ENCODE measurements at regions not wholly inside any gene's neighbourhood (a gene's known extent, or its start where the extent isn't known, plus 50 kb on each side); places are given as distances from the start of the nearest gene placed in this dataset.

- H3K4me1 ChIP-seq (ENCODE audit: control insufficient read depth in 2 of 2, insufficient read depth in 2 of 2, low read length in 2 of 2) = peaks cover 0 to 4% of the 10 kb centered on the region in 2 donors
- ChIA-PET CTCF (no interaction called here), POLR2A (no interaction called here)
- peaks cover 3 to 11% (median 8%) of the 10 kb centered on the region in 7 donors for H3K4me1 Mint-ChIP-seq
- H3K36me3 Mint-ChIP-seq = no peaks in the 10 kb centered on the region
- H3K27ac Mint-ChIP-seq = peak overlapping the region in 1 of 9 donors; percentile 36
- no peaks in the 10 kb centered on the region for H3K36me3 ChIP-seq (ENCODE audit: control insufficient read depth in 2 of 3, insufficient read depth in 3 of 3, low read length in 3 of 3)
- no peaks in the 10 kb centered on the region for H3K27me3 ChIP-seq (ENCODE audit: control insufficient read depth in 2 of 2, insufficient read depth in 2 of 2, low read length in 2 of 2)
- no peak overlapping the region for H3K4me3 Mint-ChIP-seq
- no peaks in the 10 kb centered on the region for H3K27me3 Mint-ChIP-seq
- no peak overlapping the region for H3K4me3 ChIP-seq (ENCODE audit: low read length)
- H3K9me3 Mint-ChIP-seq = no peaks in the 10 kb centered on the region
- no peak overlapping the region for H3K27ac ChIP-seq (ENCODE audit: low read depth, low read length)
- ATAC-seq = no peak
- intact Hi-C loops (cut with micrococcal nuclease) = no loop called here
- H3K9me3 ChIP-seq (ENCODE audit: control insufficient read depth in 2 of 3, low read length in 3 of 3) = no peaks in the 10 kb centered on the region
- DNase-seq = no peak
Observed at GRCh38 chr6:134506162-134506561, 188.2 kb upstream of the SGK1 start.

- H3K4me3 ChIP-seq (ENCODE audit: low read length) = no peak overlapping the region
- H3K9me3 ChIP-seq (ENCODE audit: control insufficient read depth in 2 of 3, low read length in 3 of 3) = no peaks in the 10 kb centered on the region
- Mint-ChIP-seq H3K27me3 (no peaks in the 10 kb centered on the region), H3K27ac (no peak overlapping the region), H3K4me1 (peaks cover 0 to 7% (median 5%) of the 10 kb centered on the region in 7 donors), H3K4me3 (no peak overlapping the region), H3K36me3 (no peaks in the 10 kb centered on the region), H3K9me3 (no peaks in the 10 kb centered on the region)
- DNase-seq = no peak
- intact Hi-C loops (cut with micrococcal nuclease) = no loop called here
- no peaks in the 10 kb centered on the region for H3K36me3 ChIP-seq (ENCODE audit: control insufficient read depth in 2 of 3, insufficient read depth in 3 of 3, low read length in 3 of 3)
- ChIA-PET POLR2A (no interaction called here), CTCF (no interaction called here)
- H3K27me3 ChIP-seq (ENCODE audit: control insufficient read depth in 2 of 2, insufficient read depth in 2 of 2, low read length in 2 of 2) = no peaks in the 10 kb centered on the region
- H3K27ac ChIP-seq (ENCODE audit: low read depth, low read length) = no peak overlapping the region
- H3K4me1 ChIP-seq (ENCODE audit: control insufficient read depth in 2 of 2, insufficient read depth in 2 of 2, low read length in 2 of 2) = no peaks in the 10 kb centered on the region
- no peak for ATAC-seq
Observed at GRCh38 chr6:134503585-134504281, 185.8 kb upstream of the SGK1 start.

- H3K4me1 ChIP-seq (ENCODE audit: control insufficient read depth in 2 of 2, insufficient read depth in 2 of 2, low read length in 2 of 2) = no peaks in the 10 kb centered on the region
- peaks cover 0 to 6% (median 0%) of the 10 kb centered on the region in 5 donors for H3K27me3 Mint-ChIP-seq
- no peaks in the 10 kb centered on the region for H3K9me3 ChIP-seq (ENCODE audit: control insufficient read depth in 2 of 3, low read length in 3 of 3)
- H3K4me3 Mint-ChIP-seq = no peak overlapping the region
- H3K27ac ChIP-seq (ENCODE audit: low read depth, low read length) = no peak overlapping the region
- H3K27ac Mint-ChIP-seq = peak overlapping the region in 2 of 9 donors; percentile 13 to 60
- peaks cover 0 to 7% (median 5%) of the 10 kb centered on the region in 7 donors for H3K4me1 Mint-ChIP-seq
- ATAC-seq (no peak), DNase-seq (no peak)
- CTCF ChIA-PET = interaction anchor here (1.0 kb wide), 1 partner anchor 748 kb away, joined by 3 read pairs; no protein-coding TSS in a partner anchor
- intact Hi-C loops (cut with micrococcal nuclease) = no loop called here
- no peaks in the 10 kb centered on the region for H3K36me3 Mint-ChIP-seq
- H3K9me3 Mint-ChIP-seq = no peaks in the 10 kb centered on the region
- H3K27me3 ChIP-seq (ENCODE audit: control insufficient read depth in 2 of 2, insufficient read depth in 2 of 2, low read length in 2 of 2) = no peaks in the 10 kb centered on the region
- POLR2A ChIA-PET = interaction anchor here (1.4 kb wide), 1 partner anchor 11 kb away, joined by 4 read pairs; no protein-coding TSS in a partner anchor
- H3K4me3 ChIP-seq (ENCODE audit: low read length) = no peak overlapping the region
- no peaks in the 10 kb centered on the region for H3K36me3 ChIP-seq (ENCODE audit: control insufficient read depth in 2 of 3, insufficient read depth in 3 of 3, low read length in 3 of 3)
Observed at GRCh38 chr6:134502614-134503549, 185.0 kb upstream of the SGK1 start.

GRCh38 chr6:134495890-134496248 lies 178.0 kb upstream of the SGK1 start:
- Histone ChIP-seq H3K4me1 (ENCODE audit: control insufficient read depth in 2 of 2, insufficient read depth in 2 of 2, low read length in 2 of 2) (no peaks in the 10 kb centered on the region), H3K9me3 (ENCODE audit: control insufficient read depth in 2 of 3, low read length in 3 of 3) (no peaks in the 10 kb centered on the region), H3K27me3 (ENCODE audit: control insufficient read depth in 2 of 2, insufficient read depth in 2 of 2, low read length in 2 of 2) (no peaks in the 10 kb centered on the region), H3K27ac (ENCODE audit: low read depth, low read length) (no peak overlapping the region), H3K36me3 (ENCODE audit: control insufficient read depth in 2 of 3, insufficient read depth in 3 of 3, low read length in 3 of 3) (no peaks in the 10 kb centered on the region), H3K4me3 (ENCODE audit: low read length) (no peak overlapping the region)
- DNase-seq = no peak
- no peaks in the 10 kb centered on the region for H3K36me3 Mint-ChIP-seq
- H3K9me3 Mint-ChIP-seq = peaks cover 0 to 4% (median 0%) of the 10 kb centered on the region in 11 donors
- no peak for ATAC-seq
- H3K4me1 Mint-ChIP-seq = peaks cover 0 to 3% (median 0%) of the 10 kb centered on the region in 7 donors
- ChIA-PET CTCF (no interaction called here), POLR2A (no interaction called here)
- H3K27ac Mint-ChIP-seq = no peak overlapping the region
- intact Hi-C loops (cut with micrococcal nuclease) = no loop called here
- peaks cover 0 to 25% (median 0%) of the 10 kb centered on the region in 5 donors for H3K27me3 Mint-ChIP-seq
- no peak overlapping the region for H3K4me3 Mint-ChIP-seq

GRCh38 chr6:134495203-134495889 lies 177.4 kb upstream of the SGK1 start:
- no peak for DNase-seq
- POLR2A ChIA-PET = interaction anchor here (0.7 kb wide), 1 partner anchor 324 kb away, joined by 3 read pairs; no protein-coding TSS in a partner anchor
- Mint-ChIP-seq H3K36me3 (no peaks in the 10 kb centered on the region), H3K4me1 (peaks cover 0 to 3% (median 0%) of the 10 kb centered on the region in 7 donors), H3K27ac (no peak overlapping the region), H3K27me3 (peaks cover 0 to 25% (median 0%) of the 10 kb centered on the region in 5 donors), H3K9me3 (peaks cover 0 to 4% (median 0%) of the 10 kb centered on the region in 11 donors), H3K4me3 (no peak overlapping the region)
- Histone ChIP-seq H3K36me3 (ENCODE audit: control insufficient read depth in 2 of 3, insufficient read depth in 3 of 3, low read length in 3 of 3) (no peaks in the 10 kb centered on the region), H3K4me1 (ENCODE audit: control insufficient read depth in 2 of 2, insufficient read depth in 2 of 2, low read length in 2 of 2) (no peaks in the 10 kb centered on the region), H3K27ac (ENCODE audit: low read depth, low read length) (no peak overlapping the region), H3K9me3 (ENCODE audit: control insufficient read depth in 2 of 3, low read length in 3 of 3) (no peaks in the 10 kb centered on the region), H3K4me3 (ENCODE audit: low read length) (no peak overlapping the region), H3K27me3 (ENCODE audit: control insufficient read depth in 2 of 2, insufficient read depth in 2 of 2, low read length in 2 of 2) (no peaks in the 10 kb centered on the region)
- CTCF ChIA-PET = no interaction called here
- intact Hi-C loops (cut with micrococcal nuclease) = no loop called here
- no peak for ATAC-seq

- CTCF ChIA-PET = no interaction called here
- H3K4me1 ChIP-seq (ENCODE audit: control insufficient read depth in 2 of 2, insufficient read depth in 2 of 2, low read length in 2 of 2) = no peaks in the 10 kb centered on the region
- Mint-ChIP-seq H3K9me3 (peaks cover 0 to 4% (median 0%) of the 10 kb centered on the region in 11 donors), H3K4me3 (no peak overlapping the region), H3K36me3 (peaks cover 0 to under 1% (median 0%) of the 10 kb centered on the region in 5 donors), H3K27me3 (peaks cover 0 to 31% (median 0%) of the 10 kb centered on the region in 5 donors), H3K4me1 (peaks cover 0 to 3% (median 0%) of the 10 kb centered on the region in 7 donors), H3K27ac (no peak overlapping the region)
- intact Hi-C loops (cut with micrococcal nuclease) = no loop called here
- DNase-seq (no peak), ATAC-seq (no peak)
- no peak overlapping the region for H3K4me3 ChIP-seq (ENCODE audit: low read length)
- H3K27ac ChIP-seq (ENCODE audit: low read depth, low read length) = no peak overlapping the region
- H3K27me3 ChIP-seq (ENCODE audit: control insufficient read depth in 2 of 2, insufficient read depth in 2 of 2, low read length in 2 of 2) = no peaks in the 10 kb centered on the region
- POLR2A ChIA-PET = no interaction called here
- no peaks in the 10 kb centered on the region for H3K36me3 ChIP-seq (ENCODE audit: control insufficient read depth in 2 of 3, insufficient read depth in 3 of 3, low read length in 3 of 3)
- no peaks in the 10 kb centered on the region for H3K9me3 ChIP-seq (ENCODE audit: control insufficient read depth in 2 of 3, low read length in 3 of 3)
Observed at GRCh38 chr6:134493789-134494188, 175.9 kb upstream of the SGK1 start.
